B cell (primary cell): ENCODE measurements at regions not wholly inside any gene's neighbourhood (a gene's known extent, or its start where the extent isn't known, plus 50 kb on each side); places are given as distances from the start of the nearest gene placed in this dataset.

Experiments
- ATAC-seq: fragments of 200-7000 bp; cut with Tn5 transposase; one replicate; pipeline ENCODE4 v1.10.0; 2021; ENCODE audit warnings: low read depth, mild to moderate bottlenecking, moderate number of reproducible peaks, moderate library complexity
- CTCF ChIA-PET: fragments of 350-600 bp; sonication (Branson Sonifier 250); formaldehyde crosslinking; loops from one replicate; lab custom pipeline; 2021; ENCODE audit warnings: antibody characterized with exemption, inconsistent platforms; lab: Charles Lee
- POLR2A ChIA-PET: fragments of 350-600 bp; sonication (Branson Sonifier 250); formaldehyde crosslinking; loops from one replicate; lab custom pipeline; 2021; ENCODE audit warnings: antibody characterized with exemption; lab: Charles Lee
- DNase-seq: peaks from one replicate; pipeline ENCODE4 v3.0.0; 2013
- H2AFZ ChIP-seq: 2 replicates; pipeline ENCODE4 v1.6.1; 2012; ENCODE audit warnings: mild to moderate bottlenecking, low read depth, low read length; ENCODE audit not compliant: insufficient read depth, poor library complexity, severe bottlenecking
- H3K27ac ChIP-seq, 2 donors: 1 replicate in 1 of 2; 2 replicates in 1 of 2; pipeline ENCODE4 v1.5.1; 2012 to 2013; ENCODE audit warnings: low read length in 2 of 2, mild to moderate bottlenecking in 2 of 2, moderate library complexity in 1 of 2
- H3K27me3 ChIP-seq, 4 experiments: fragments of 200-600 bp in 1 of 4; sonication (generic) in 1 of 4; replicated peaks in 1 of 4; 1 replicate in 2 of 4; 2 replicates in 2 of 4; pipeline versions ENCODE4 v1.6.1 to v1.7.0; 2013 to 2016; ENCODE audit warnings: low read length in 3 of 4, mild to moderate bottlenecking in 2 of 4, mixed read lengths in 1 of 4, moderate library complexity in 1 of 4; ENCODE audit not compliant: insufficient read depth in 4 of 4, control insufficient read depth in 3 of 4; ENCODE audit errors: control extremely low read depth in 1 of 4
- H3K36me3 ChIP-seq, 2 experiments: replicated peaks in 1 of 2; 1 replicate in 1 of 2; 2 replicates in 1 of 2; pipeline versions ENCODE4 v1.6.1 to v1.7.1; 2013; ENCODE audit warnings: low read length in 1 of 2; ENCODE audit not compliant: insufficient read depth in 2 of 2, control insufficient read depth in 1 of 2; ENCODE audit errors: control extremely low read depth in 1 of 2, extremely low read depth in 1 of 2
- H3K4me1 ChIP-seq, 2 donors: fragments of 200-600 bp in 1 of 2; sonication (generic) in 1 of 2; 1 replicate in 1 of 2; 2 replicates in 1 of 2; pipeline versions ENCODE4 v1.5.1 to v1.6.1; 2013 to 2017; ENCODE audit warnings: low read length in 2 of 2; ENCODE audit not compliant: control insufficient read depth in 2 of 2, insufficient read depth in 2 of 2
- H3K4me2 ChIP-seq: replicated peaks from 2 replicates; pipeline ENCODE3; 2012; ENCODE audit warnings: mild to moderate bottlenecking, low read depth, low read length; ENCODE audit not compliant: poor library complexity, severe bottlenecking
- H3K4me3 ChIP-seq, 5 experiments: fragments of 200-600 bp in 1 of 5; sonication (generic) in 1 of 5; 1 replicate in 3 of 5; 2 replicates in 2 of 5; pipeline versions ENCODE4 v1.5.1 to v1.7.0; 2011 to 2016; ENCODE audit warnings: low read length in 4 of 5, mild to moderate bottlenecking in 4 of 5, low read depth in 2 of 5, control low read depth in 1 of 5, moderate library complexity in 1 of 5; ENCODE audit not compliant: insufficient read depth in 1 of 5; ENCODE audit errors: control extremely low read depth in 1 of 5, extremely low read depth in 1 of 5
- H3K79me2 ChIP-seq: fragments of 200-600 bp; sonication (generic); one replicate; pipeline ENCODE4 v1.6.0; 2016; ENCODE audit warnings: low read length; ENCODE audit not compliant: control insufficient read depth, insufficient read depth
- H3K9ac ChIP-seq: fragments of 200-600 bp; sonication (generic); 2 replicates; pipeline ENCODE4 v1.6.1; 2017; ENCODE audit warnings: mild to moderate bottlenecking, low read length, moderate library complexity
- H3K9me3 ChIP-seq, 3 donors: one replicate each; pipeline versions ENCODE4 v1.6.1 to v1.7.1; 2013; ENCODE audit warnings: low read length in 2 of 3; ENCODE audit not compliant: control insufficient read depth in 2 of 3, insufficient read depth in 1 of 3; ENCODE audit errors: control extremely low read depth in 1 of 3
- H4K20me1 ChIP-seq: 2 replicates; pipeline ENCODE4 v1.6.0; 2012; ENCODE audit warnings: mild to moderate bottlenecking, low read length; ENCODE audit not compliant: insufficient read depth, control insufficient read depth, poor library complexity, severe bottlenecking
- H3K27ac Mint-ChIP-seq: one replicate; pipeline ENCODE4 v1.8.0; 2021; ENCODE audit warnings: mixed read lengths
- H3K27me3 Mint-ChIP-seq: one replicate; pipeline ENCODE4 v1.8.0; 2021; ENCODE audit warnings: mixed read lengths
- H3K4me1 Mint-ChIP-seq: one replicate; pipeline ENCODE4 v1.8.0; 2021; ENCODE audit warnings: mixed read lengths
- H3K4me3 Mint-ChIP-seq: one replicate; pipeline ENCODE4 v1.8.0; 2021; ENCODE audit warnings: mixed read lengths
- H3K9me3 Mint-ChIP-seq: one replicate; pipeline ENCODE4 v1.8.0; 2022; ENCODE audit warnings: mixed read lengths; ENCODE audit not compliant: insufficient read depth
- CTCF ChIP-seq: fragments of 200-600 bp; IDR thresholded peaks from one replicate; pipeline ENCODE4 v1.8.0; 2022; ENCODE audit warnings: antibody characterized with exemption, mild to moderate bottlenecking
- EZH2 ChIP-seq: IDR thresholded peaks from 2 replicates; pipeline ENCODE4 v1.6.1; 2012; ENCODE audit warnings: borderline replicate concordance, low read depth, mild to moderate bottlenecking, moderate library complexity, low read length; ENCODE audit not compliant: insufficient read depth, poor library complexity, severe bottlenecking
- WGBS: methylation state at CpG from one replicate; pipeline ENCODE4 v1.1.5; 2013; ENCODE audit warnings: missing lambda C conversion rate; ENCODE audit not compliant: insufficient coverage; 5-methylcytosine and 5-hydroxymethylcytosine counted together
- intact Hi-C: fragments of 100-400 bp; cut with micrococcal nuclease; formaldehyde crosslinking; loops from one replicate; pipeline ENCODE4 v1.10.0; 2022

GRCh38 chr1:193656841-193657240 is 470.4 kb upstream of the B3GALT2 start:
- Mint-ChIP-seq H3K4me1 (no peaks in the 10 kb centered on the region), H3K4me3 (no peak overlapping the region), H3K9me3 (peaks cover 4% of the 10 kb centered on the region), H3K27me3 (peaks cover 14% of the 10 kb centered on the region), H3K27ac (no peak overlapping the region)
- Histone ChIP-seq H3K9ac (no peak overlapping the region), H3K4me1 (no peaks in the 10 kb centered on the region), H3K4me3 (no peak overlapping the region), H3K27me3 (no peaks in the 10 kb centered on the region), H3K79me2 (no peaks in the 10 kb centered on the region), H3K9me3 (peaks cover 2 to 15% (median 3%) of the 10 kb centered on the region in 3 donors), H3K36me3 (no peaks in the 10 kb centered on the region), H2AFZ (no peak overlapping the region), H4K20me1 (no peaks in the 10 kb centered on the region), H3K4me2 (no peak overlapping the region), H3K27ac (no peak overlapping the region)
- CTCF ChIA-PET: no interaction called here
- ATAC-seq (no peak), DNase-seq (no peak)
- POLR2A ChIA-PET: no interaction called here
- TF ChIP-seq CTCF: no peak
- TF ChIP-seq EZH2: no peak
- intact Hi-C loops: no loop called here
- WGBS: no CpG with 5 or more reads among the region's 2 CpGs

GRCh38 chr1:193654951-193655735 is 468.7 kb upstream of the B3GALT2 start:
- Mint-ChIP-seq H3K27me3 (peaks cover 14% of the 10 kb centered on the region), H3K27ac (no peak overlapping the region), H3K4me1 (no peaks in the 10 kb centered on the region), H3K4me3 (no peak overlapping the region), H3K9me3 (peaks cover 4% of the 10 kb centered on the region)
- WGBS: 100% methylated on average over 1 of the region's 2 CpGs
- DNase-seq (no peak), ATAC-seq (no peak)
- ChIA-PET POLR2A (no interaction called here), CTCF (no interaction called here)
- Histone ChIP-seq H4K20me1 (no peaks in the 10 kb centered on the region), H3K9ac (no peak overlapping the region), H3K79me2 (no peaks in the 10 kb centered on the region), H3K4me1 (no peaks in the 10 kb centered on the region), H3K4me3 (no peak overlapping the region), H3K36me3 (no peaks in the 10 kb centered on the region), H3K27ac (no peak overlapping the region), H3K4me2 (no peak overlapping the region), H3K9me3 (peaks cover 0 to 19% (median 3%) of the 10 kb centered on the region in 3 donors), H3K27me3 (no peaks in the 10 kb centered on the region), H2AFZ (no peak overlapping the region)
- no peak for TF ChIP-seq CTCF
- TF ChIP-seq EZH2: no peak
- intact Hi-C loops: no loop called here
